ENCODE measurements at regions not wholly inside any gene's neighbourhood (a gene's known extent, or its start where the extent isn't known, plus 50 kb on each side); places are given as distances from the start of the nearest gene placed in this dataset.

GRCh38 chr10:108583877-108584276, 1339.4 kb downstream of the XPNPEP1 start:
- TF ChIP-seq RAD21 (IDR thresholded peaks at IDR 0.05; ENCODE audit: low read length) (no peak), CTCF (conservative IDR thresholded peaks at IDR 0.05; ENCODE audit: low read depth, low read length) (no peak), CHD1 (IDR thresholded peaks at IDR 0.05; ENCODE audit: low read depth, low read length) (no peak), MXI1 (IDR thresholded peaks at IDR 0.05; ENCODE audit: borderline replicate concordance, low read depth, low read length) (no peak), POLR2A (IDR thresholded peaks at IDR 0.05; ENCODE audit: low read depth, low read length) (no peak), FOS (IDR thresholded peaks at IDR 0.05; ENCODE audit: low read depth, low read length) (no peak), CEBPB (IDR thresholded peaks at IDR 0.05; ENCODE audit: low read depth, low read length) (no peak), BHLHE40 (IDR thresholded peaks at IDR 0.05; ENCODE audit: low read depth, low read length) (no peak), RFX5 (IDR thresholded peaks at IDR 0.05; ENCODE audit: low read depth, low read length) (no peak), ELK1 (IDR thresholded peaks at IDR 0.05; ENCODE audit: borderline replicate concordance, low read depth, low read length) (no peak)

All from IMR-90 (cell line).